ENCODE measurements at regions not wholly inside any gene's neighbourhood (a gene's known extent, or its start where the extent isn't known, plus 50 kb on each side); places are given as distances from the start of the nearest gene placed in this dataset.

DNA sequence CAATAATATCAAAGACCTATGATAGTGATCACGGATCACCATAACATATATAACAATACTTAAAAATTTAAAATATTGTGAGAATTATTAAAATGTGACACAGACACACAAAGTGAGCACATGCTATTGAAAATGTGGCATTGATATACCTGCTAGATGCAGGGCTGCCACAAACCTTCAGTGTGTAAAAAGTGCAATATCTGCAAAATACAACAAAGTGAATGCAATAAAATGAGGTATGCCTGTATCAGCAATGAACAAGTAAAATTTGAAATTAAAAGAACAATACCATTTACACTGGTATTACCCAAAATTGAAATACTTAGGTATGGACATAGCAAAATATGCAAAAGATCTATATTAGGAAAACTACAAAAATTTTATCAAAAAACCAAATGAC lies 1217.8 kb upstream of the PCDH20 start:
- TF ChIP-seq, protein P1, sequence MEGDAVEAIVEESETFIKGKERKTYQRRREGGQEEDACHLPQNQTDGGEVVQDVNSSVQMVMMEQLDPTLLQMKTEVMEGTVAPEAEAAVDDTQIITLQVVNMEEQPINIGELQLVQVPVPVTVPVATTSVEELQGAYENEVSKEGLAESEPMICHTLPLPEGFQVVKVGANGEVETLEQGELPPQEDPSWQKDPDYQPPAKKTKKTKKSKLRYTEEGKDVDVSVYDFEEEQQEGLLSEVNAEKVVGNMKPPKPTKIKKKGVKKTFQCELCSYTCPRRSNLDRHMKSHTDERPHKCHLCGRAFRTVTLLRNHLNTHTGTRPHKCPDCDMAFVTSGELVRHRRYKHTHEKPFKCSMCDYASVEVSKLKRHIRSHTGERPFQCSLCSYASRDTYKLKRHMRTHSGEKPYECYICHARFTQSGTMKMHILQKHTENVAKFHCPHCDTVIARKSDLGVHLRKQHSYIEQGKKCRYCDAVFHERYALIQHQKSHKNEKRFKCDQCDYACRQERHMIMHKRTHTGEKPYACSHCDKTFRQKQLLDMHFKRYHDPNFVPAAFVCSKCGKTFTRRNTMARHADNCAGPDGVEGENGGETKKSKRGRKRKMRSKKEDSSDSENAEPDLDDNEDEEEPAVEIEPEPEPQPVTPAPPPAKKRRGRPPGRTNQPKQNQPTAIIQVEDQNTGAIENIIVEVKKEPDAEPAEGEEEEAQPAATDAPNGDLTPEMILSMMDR (IDR thresholded peaks at IDR 0.05; ENCODE audit: extremely low read depth in 1 of 2, insufficient read depth in 1 of 2, low read depth in 1 of 2, low read length in 2 of 2): no peak
- TF ChIP-seq POLR2AphosphoS5 (IDR thresholded peaks at IDR 0.05; ENCODE audit: insufficient read depth, low read depth, low read length): no peak

Measured in endothelial cell of umbilical vein (primary cell).